ENCODE measurements at regions not wholly inside any gene's neighbourhood (a gene's known extent, or its start where the extent isn't known, plus 50 kb on each side); places are given as distances from the start of the nearest gene placed in this dataset.

DNA sequence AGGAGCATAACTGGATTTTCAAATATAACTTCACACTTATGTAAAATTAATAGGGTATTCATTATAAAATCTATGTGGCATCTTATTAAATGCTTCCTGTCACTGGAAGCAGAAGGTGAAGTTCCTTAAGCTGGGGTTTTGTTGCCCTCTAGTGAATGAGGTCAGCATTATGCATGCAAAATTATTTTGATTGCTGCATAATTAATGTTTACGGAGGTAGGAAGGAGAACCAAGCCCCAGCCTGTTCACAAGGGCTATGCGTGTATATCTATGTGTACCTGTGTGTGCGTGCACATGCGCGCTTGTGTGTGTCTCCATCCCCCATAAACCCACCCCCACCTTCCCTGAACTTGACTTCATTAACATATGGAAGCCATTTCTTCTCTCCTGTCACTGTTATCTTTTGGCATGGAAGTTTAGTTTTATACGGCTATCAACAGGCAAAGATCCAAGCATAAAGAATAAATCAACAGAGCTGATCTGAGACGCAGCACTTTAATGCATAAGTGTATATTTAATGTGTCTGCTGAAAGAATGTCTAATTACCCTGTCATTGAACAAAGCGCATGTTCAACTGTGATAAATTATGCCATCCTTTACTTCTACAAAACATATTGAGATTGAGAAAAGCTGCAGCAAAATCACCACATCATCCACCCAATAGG is 90.2 kb upstream of the CDH4 start:
- no peak for DNase-seq

DNA sequence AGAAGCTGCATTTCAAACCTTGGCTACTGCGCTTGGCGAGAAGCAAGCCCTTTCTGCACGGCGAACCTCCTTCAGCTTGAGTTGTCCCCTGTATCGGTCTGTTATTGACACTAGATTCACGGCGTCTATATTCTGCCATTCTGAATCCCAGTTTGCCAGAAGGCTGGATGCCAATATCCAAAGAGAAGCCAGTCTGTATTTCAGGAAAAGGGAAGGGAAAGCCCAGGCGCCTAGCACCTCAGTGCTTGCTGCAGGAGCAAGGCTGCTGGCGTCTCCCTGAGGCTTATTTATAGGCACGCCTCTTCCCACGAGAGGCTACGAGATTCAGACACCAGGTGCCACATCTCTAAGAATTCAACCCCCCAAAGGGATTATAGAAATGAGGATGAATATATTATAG is 89.6 kb upstream of the CDH4 start:
- DNase-seq, result no peak

DNA sequence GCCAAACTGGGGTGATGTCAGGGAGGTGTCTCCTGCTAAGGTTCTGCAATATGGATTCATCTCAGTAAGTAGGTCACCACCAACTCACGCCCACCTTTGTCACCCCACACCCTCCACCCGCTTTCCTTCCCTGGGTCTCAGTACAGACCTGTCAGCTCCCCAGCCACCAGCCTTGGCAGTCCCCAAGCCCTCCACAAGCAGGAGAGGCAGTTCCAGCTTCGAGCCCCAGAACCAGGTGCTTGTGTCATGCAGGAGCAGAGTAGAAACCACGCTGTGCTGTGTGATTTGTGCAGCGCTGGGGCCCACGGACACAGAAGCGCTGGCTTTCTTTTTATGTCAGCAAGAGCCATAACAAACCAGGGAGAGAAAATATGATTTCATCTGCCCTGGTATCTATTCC is 89.0 kb upstream of the CDH4 start:
- no peak for DNase-seq

DNA sequence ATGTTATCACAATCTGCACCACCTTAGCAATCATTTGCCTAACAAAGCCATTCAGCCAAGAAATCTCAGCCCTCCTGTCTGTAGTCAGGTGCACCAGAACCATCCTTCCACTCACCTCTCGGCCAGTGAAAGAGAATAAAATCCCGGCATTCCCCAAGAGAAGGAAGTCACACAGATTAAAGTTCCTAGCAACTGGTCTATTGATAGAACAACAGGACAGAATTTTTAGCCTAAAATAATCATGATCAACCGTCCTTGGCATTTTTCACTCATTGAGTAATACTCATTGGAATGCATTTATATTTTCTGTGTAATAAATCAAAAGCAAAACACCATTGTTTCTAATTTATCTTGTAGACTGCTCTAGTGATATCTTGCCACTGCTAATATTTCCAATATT is 85.7 kb upstream of the CDH4 start:
- DNase-seq, result no peak

DNA sequence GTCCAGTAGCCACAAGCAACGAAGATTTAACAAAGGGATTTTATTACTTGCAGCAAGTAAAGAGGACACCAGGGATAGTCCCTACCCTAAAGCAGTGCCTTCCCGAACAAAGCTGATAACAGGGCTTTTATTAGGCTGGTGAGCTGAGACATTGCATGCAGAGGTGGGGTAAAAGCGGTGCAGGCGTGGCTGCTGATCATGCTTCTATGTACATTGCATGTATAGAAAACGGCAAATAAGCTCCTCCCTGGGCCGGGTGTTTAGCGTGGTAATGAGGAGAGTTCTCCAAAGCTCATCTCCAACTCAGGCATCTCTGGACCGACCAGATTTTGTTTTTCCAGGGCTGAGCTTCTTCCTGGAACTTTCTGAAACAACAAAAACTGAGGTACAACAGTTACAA is 83.5 kb upstream of the CDH4 start:
- DNase-seq, result no peak

DNA sequence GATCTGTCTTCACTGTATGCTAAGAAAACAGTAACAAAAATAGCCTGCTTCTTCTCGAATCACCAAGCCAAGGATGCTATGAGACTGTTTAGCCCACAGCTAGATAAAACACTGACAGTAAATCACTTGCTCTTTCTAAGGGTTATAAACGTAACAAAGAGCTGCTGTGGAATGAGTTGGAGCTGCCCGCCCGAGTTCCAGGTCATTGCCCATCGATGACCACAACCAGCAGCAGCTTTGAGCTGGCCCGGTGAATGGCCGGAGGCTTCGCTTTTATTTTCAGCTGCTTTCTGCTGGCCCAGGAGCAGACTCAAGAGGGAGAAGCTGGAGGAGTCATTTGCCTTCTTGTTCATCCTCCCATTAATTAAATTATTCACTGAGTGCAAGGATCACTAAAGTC is 82.2 kb upstream of the CDH4 start:
- no peak for DNase-seq

DNA sequence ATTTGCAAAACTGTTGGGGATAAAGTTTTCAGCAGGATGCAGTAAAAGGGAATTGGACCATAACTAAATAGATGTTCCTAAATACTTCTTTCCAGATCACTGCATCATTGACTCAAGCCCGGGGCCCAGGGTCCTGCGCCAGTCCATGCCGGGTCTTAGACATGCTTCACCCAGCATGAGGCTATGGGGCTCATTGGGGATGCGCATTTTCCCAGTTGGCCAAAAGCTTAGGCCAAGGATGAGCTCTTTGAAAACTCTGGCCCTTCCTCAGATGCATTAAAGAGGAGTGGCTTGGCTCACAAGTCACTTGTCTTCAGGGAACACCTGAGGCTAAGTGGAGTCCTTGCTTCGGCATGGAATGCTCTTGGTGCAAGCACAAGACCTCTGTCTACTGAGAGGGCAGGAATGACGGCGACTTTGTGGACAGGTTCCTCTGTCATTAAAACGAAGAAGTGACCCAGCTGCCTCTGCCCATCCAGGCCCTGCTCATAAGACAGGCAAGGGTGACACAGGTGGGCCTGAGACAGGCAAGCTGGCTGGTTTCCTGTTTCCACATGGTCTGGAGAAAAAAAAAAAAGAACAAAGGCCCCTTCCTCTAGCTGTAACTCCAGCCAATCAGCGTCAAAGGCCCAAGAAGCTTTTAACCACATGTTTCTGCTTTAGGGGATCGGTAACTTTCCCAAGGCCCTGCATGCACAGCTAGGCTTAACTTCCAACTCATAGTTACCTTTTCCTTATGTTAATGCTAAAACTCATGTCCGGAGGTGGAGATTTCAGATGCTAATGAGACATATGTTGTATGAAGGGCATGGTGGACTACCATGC is 81.4 kb upstream of the CDH4 start:
- DNase-seq, result no peak

DNA sequence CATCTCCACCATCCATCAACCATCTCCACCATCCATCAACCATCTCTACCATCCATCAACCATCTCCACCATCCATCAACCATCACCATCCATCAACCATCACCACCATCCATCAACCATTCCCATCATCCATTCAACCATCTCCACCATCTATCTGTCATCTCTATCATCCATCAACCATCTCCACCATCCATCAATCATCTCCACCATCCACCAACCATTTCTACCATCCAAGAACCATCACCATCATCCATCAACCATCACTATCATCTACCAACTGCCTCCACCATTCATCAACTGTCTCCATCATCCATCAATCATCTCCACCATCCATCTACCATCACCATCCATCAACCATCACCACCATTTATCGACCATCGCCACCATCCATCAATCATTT is 78.8 kb upstream of the CDH4 start:
- DNase-seq, result no peak

DNA sequence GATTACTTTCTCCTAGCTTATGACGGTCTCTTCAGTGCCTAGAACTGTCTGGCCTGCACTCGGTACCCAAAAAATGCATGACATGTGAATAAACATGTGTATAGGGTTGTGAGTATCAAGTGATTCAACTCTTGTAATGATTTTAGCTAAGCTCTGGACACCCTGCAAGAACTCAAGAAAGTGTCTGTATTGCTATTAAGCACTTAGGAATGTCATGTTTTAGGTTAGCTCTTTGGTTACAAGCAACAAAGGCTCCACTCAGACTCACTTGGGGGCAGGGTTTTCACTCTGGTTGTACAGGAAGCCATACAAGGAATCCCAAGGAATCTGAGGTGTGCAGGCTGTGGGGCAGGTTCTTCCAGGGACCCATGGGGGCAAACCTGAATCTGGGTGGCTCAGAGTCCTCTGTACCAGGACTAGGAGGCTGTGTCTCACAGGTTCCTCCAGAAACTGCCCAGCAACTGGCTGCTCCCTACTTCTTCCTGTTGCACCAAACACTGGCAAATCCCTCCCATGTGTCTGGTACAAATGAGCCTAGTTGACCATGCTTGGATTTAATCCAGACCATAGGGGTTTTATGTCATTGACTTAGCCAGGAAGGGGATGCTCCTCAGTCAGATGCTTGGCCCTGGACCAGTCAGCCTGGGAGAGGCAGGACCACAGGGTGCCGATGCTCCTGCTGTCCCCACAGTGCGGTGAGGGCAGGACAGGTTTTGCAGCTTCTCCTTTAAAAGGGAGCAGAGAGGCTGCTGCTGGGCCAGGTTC is 77.9 kb upstream of the CDH4 start:
- DNase-seq, result no peak

DNA sequence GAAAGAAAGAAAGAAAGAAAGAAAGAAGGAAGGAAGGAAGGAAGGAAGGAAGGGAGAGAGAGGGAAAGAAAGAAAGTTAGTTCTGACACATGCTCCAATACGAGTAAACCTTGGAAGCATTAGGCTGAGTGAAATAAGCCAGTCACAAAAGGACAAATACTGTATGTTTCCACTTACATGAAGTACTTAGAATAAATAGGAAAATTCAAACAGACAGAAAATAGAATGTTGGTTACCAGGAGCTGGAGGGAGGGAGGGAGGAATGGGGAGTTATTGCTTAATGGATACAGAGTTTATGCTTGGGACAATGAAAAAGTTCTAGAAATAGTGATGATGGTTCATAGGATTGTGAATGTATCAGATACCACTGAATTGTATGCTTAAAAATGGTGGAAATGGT is 75.2 kb upstream of the CDH4 start:
- DNase-seq, result no peak

DNA sequence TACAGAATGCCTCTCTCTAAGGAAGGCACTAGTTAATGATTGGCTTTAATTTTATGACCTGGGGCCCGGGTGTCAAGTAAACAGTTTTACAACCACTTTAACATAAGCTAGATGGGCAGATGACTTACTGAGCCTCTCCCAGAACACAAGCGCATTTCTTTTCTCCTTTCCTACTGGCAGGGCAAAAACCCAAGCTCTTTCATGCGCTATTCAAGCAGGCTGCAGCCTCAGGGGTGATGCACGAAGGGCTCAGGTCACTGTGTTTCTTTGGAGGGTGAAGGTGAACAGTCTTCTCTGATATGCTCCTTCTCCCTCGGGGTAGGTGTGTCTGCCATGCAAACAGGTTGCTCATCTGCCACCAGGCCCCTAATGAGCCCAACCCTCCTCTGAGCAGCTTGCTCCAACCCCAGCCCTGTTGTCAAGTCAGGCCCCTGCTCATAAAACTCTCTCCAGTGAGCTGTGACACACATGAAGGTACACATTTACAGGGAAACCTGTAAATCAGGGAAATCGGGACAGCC is 73.5 kb upstream of the CDH4 start:
- no peak for DNase-seq

DNA sequence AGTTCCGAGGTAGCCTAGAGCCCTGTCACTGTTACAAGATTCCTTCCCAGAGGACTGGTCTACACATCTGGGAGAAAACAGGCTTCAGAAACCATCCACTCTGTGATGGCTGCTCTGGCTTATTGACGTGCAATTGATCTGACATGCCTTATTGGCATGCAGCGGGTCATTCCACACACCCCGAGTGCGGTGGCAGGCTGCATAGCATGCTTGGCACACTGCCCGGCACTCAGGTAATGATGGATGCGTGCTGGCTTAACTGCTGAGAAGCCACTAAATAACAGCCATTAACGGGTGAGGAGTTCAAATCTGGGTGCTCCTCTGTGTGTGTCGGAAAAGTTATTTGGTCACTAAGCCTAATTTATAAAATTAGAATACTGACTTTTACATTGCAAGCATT is 67.9 kb upstream of the CDH4 start:
- no peak for DNase-seq

DNA sequence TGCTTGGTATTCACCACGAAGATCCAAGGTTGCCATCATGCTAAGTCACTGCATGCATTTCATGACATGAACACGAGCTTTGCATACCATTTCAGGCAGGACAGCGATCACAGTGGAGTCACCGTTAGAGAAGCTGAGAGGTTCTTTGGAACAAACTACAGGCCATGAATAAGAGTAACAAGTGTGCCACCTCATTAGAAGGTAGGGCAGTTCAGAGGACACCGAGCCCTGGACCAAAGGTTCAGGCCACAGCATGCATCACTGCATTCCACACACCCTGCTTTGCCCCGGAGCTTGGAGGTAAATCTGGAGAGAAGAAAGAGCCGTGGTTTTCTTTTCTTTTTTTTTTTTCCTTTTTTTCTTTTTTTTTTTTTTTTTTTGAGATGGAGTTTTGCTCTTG is 66.9 kb upstream of the CDH4 start:
- DNase-seq, result no peak

DNA sequence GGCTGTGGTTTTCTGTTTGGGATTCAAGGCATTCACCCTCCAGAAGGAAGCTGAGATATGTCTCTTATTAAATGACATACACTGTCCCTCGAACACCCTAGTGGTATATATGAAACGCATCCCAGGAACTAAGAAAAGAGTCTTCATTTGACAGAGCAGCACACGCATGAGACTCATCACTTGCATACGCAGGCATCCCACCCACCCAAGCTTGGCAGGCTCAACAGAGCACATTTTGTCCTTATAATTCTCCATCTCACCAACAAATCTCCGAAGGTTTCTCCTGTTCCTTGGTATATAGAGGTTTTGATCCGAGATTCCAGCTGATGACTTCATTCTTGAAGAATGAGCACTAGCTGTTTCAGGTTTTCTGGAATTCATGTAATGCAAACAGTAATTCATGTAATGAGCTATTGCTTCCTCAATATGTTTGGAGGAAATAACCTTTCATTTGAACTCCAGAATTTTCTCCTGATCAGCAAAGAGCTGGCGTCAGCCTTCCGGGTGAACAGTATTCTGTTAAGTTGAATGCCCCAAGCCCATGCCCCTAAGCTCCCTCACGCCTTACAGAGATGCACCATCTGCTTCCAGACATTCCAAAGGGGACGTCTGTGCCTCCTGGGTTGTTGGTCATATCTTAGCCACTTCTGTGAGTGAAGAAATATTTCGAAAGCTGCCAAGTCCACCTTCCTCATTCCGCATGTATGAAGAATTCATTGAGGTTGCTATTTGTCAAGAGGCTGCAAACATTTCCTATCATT is 66.0 kb upstream of the CDH4 start:
- no peak for DNase-seq

DNA sequence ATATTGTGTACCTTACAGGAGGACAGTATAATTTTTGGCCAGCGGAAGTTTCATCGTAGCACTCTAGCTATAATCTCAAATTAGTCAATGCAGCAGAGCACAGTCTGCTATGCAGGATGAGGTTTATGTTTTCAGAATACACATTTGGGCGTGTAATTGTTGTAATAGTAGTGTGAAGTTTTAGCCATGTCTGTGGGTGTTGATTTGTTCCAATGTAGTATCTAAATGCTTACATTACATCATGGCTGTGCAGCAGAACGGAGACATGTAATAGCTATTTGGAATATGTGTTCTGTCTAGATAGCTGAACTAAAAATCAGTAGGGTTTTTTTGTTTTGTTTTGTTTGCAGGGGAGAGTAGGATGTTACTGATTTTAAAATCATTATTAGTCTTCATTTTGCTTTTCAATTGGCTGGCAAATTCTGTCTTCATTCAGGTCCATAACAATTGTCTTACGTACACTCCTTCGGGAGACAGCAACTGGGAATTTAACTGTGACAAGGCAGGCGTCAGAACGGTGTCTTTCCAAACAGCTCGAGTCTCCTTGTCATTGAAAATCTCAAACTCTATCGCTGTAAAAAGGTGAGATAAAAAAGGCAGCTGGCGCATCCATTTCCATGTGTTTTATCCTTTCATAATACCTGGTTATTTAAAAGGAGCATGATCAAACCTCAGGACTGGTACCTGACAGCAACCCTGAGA is 65.1 kb upstream of the CDH4 start:
- no peak for DNase-seq

DNA sequence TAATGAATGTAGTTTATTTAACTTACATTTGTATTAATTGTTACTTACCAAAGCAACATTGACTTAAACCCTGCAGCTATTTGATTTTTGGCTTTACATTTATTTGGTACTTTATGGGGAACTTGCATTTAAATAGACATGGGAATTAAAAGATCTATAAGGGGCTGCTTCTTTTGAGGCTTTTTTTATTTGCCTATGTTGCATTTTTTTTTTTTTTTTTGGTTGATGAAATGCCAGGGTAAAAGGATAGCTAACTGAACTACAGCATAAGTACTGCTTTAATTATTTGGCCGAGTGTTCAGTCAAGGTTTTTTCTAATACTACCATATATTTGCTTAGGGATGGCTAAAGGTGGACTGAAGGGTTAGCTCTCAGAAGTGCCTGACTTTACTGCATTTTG is 62.5 kb upstream of the CDH4 start:
- no peak for DNase-seq

DNA sequence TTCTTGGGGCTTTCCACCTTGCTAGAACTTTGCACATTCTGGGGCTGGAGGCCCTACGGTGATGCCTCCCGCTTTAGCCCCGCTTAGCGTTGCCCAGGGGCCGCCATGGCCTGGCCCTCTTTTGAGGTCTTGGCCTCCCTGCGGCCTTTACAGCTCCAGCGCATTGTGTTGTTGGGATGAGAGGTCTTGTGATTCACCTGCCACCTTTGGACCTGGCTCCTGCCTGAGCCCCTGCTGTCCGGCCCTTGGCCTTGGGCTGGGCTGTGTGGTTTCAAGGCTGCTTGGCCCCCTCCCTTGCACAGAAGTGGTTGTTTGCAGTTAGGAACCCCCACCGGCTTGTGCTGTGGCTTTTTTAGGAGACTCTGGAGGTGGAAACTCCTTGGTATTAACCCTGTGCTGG is 61.0 kb upstream of the CDH4 start:
- no peak for DNase-seq

DNA sequence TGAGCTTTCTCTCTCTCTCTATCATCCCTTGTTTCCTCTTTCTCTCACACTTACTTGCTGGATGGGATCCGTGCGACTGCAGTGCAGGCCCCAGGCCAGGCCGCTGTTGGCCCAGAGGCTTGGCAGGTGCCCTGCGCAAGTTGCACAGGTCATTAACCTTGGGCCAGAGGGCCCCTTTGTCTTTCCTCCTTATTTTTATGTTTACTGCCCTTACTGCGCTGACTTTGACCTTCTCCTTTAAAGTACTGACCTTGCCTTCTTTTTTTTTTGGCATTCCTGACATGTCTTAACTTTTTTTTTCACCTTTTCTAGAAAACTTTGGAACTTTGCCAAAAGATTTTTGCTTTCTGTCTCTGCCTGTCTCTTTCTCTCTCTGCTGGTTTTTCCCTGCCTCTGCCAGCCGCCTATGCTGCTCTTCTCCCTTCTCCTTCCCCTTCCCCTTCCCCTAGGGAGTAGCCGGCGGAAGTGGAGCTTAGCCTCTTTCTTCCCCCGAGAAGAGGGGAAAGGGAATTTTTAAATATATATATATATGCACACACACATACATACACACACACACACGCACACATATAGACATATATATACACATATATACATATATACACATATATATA is 59.6 kb upstream of the CDH4 start:
- no peak for DNase-seq

DNA sequence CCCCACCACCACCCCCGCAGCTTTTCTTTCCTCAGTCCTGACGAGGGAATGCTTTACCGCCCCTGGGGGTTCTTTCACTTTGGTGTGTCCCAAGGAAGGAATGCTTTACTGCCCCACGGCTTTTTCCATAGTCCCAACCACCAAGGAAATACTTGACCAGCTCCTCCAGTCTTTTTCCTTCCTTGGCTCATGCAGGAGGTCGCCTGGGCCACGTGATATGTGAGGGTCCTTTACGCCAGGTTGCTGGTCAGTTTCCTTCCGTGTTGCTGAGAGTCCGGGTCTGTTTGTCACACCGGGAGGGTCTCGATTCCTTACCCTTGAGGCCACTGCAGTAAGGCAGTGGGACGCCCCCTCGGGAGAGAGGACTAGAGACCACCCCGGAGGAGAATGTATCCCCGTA is 58.9 kb upstream of the CDH4 start:
- no peak for DNase-seq
